ENCODE measurements at regions not wholly inside any gene's neighbourhood (a gene's known extent, or its start where the extent isn't known, plus 50 kb on each side); places are given as distances from the start of the nearest gene placed in this dataset.
"Not testable (repeated sequence)": the region's sequence is repeated elsewhere in the genome, so short reads cannot be mapped to it uniquely, and the experiment has no call there.

GRCh38 chr12:82593143-82593542 is 93.6 kb upstream of the TMTC2 start:
- 63 to 86% methylated on average over 1 to 2 of the region's 3 CpGs for whole genome bisulfite sequencing, 2 experiments (ENCODE audit: insufficient coverage in 2 of 2)
- no peaks in the 10 kb centered on the region for H3K36me3 ChIP-seq (ENCODE audit: control insufficient read depth, insufficient read depth, low read length)
- no peaks in the 10 kb centered on the region for H3K9me3 ChIP-seq (ENCODE audit: control insufficient read depth, low read length)
- H3K4me3 ChIP-seq (ENCODE audit: extremely low read depth, insufficient read depth, low read length, poor library complexity, severe bottlenecking): no peak overlapping the region
- no peaks in the 10 kb centered on the region for H3K4me1 ChIP-seq (ENCODE audit: control insufficient read depth, insufficient read depth, low read length, poor library complexity, severe bottlenecking)
- no peak overlapping the region for H3K27ac ChIP-seq (ENCODE audit: low read depth, low read length, severe bottlenecking)

GRCh38 chr12:82593901-82594396 is 92.8 kb upstream of the TMTC2 start:
- Histone ChIP-seq H3K36me3 (ENCODE audit: control insufficient read depth, insufficient read depth, low read length) (no peaks in the 10 kb centered on the region), H3K4me1 (ENCODE audit: control insufficient read depth, insufficient read depth, low read length, poor library complexity, severe bottlenecking) (no peaks in the 10 kb centered on the region), H3K4me3 (ENCODE audit: extremely low read depth, insufficient read depth, low read length, poor library complexity, severe bottlenecking) (no peak overlapping the region), H3K27ac (ENCODE audit: low read depth, low read length, severe bottlenecking) (no peak overlapping the region), H3K9me3 (ENCODE audit: control insufficient read depth, low read length) (no peaks in the 10 kb centered on the region)
- WGBS, 2 experiments (ENCODE audit: insufficient coverage in 2 of 2): 75 to 86% methylated on average over 1 of the region's 1 CpG

DNA sequence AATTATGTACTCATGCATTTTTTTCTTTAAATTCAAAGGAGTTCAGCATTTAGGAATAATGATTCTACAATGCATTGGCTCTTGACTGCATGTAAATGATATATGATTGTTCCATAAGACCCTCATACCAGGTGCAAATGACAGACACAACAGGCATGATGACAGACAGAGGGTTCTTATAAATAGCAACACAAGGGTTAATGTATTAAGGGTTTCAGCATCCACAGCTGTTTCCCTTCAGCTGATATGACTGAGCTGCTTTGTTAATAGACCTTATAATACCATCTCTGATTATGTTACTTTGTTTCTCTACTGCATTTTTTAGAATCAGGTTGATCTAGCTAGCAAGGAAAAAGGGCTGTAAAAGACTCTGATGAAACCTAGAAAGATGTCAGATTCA is 90.8 kb upstream of the TMTC2 start:
- no peaks in the 10 kb centered on the region for H3K36me3 ChIP-seq (ENCODE audit: control insufficient read depth, insufficient read depth, low read length)
- H3K9me3 ChIP-seq (ENCODE audit: control insufficient read depth, low read length): no peaks in the 10 kb centered on the region
- no peak overlapping the region for H3K4me3 ChIP-seq (ENCODE audit: extremely low read depth, insufficient read depth, low read length, poor library complexity, severe bottlenecking)
- H3K4me1 ChIP-seq (ENCODE audit: control insufficient read depth, insufficient read depth, low read length, poor library complexity, severe bottlenecking): no peaks in the 10 kb centered on the region
- no peak overlapping the region for H3K27ac ChIP-seq (ENCODE audit: low read depth, low read length, severe bottlenecking)

GRCh38 chr12:82596483-82596882 is 90.2 kb upstream of the TMTC2 start:
- Histone ChIP-seq H3K9me3 (ENCODE audit: control insufficient read depth, low read length) (no peaks in the 10 kb centered on the region), H3K4me1 (ENCODE audit: control insufficient read depth, insufficient read depth, low read length, poor library complexity, severe bottlenecking) (no peaks in the 10 kb centered on the region), H3K4me3 (ENCODE audit: extremely low read depth, insufficient read depth, low read length, poor library complexity, severe bottlenecking) (no peak overlapping the region), H3K27ac (ENCODE audit: low read depth, low read length, severe bottlenecking) (no peak overlapping the region), H3K36me3 (ENCODE audit: control insufficient read depth, insufficient read depth, low read length) (no peaks in the 10 kb centered on the region)
- WGBS, 2 experiments (ENCODE audit: insufficient coverage in 2 of 2): no CpG with 5 or more reads among the region's 1 CpG

- H3K27ac ChIP-seq (ENCODE audit: low read depth, low read length, severe bottlenecking): no peak overlapping the region
- no peaks in the 10 kb centered on the region for H3K36me3 ChIP-seq (ENCODE audit: control insufficient read depth, insufficient read depth, low read length)
- H3K4me1 ChIP-seq (ENCODE audit: control insufficient read depth, insufficient read depth, low read length, poor library complexity, severe bottlenecking): no peaks in the 10 kb centered on the region
- no peaks in the 10 kb centered on the region for H3K9me3 ChIP-seq (ENCODE audit: control insufficient read depth, low read length)
- H3K4me3 ChIP-seq (ENCODE audit: extremely low read depth, insufficient read depth, low read length, poor library complexity, severe bottlenecking): no peak overlapping the region
Measured at GRCh38 chr12:82600379-82600778, 86.3 kb upstream of the TMTC2 start.

DNA sequence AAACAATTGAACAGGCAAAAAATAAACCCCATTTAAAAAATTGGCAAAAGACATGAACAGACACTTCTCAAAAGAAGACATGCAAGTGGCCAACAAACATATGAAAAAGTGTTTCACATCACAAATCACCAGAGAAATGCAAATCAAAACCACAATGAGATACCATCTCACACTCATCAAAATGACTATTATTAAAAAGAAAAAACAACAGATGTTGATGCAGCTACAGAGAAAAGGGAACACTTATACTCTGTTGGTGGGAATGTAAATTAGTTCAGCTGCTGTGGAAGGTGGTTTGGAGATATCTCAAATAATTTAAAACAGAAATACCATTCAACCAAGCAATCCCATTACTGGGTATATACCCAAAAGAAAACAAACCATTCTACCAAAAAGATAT is 83.1 kb upstream of the TMTC2 start:
- H3K9me3 ChIP-seq (ENCODE audit: control insufficient read depth, low read length); H3K4me3 ChIP-seq (ENCODE audit: extremely low read depth, insufficient read depth, low read length, poor library complexity, severe bottlenecking); H3K36me3 ChIP-seq (ENCODE audit: control insufficient read depth, insufficient read depth, low read length); H3K4me1 ChIP-seq (ENCODE audit: control insufficient read depth, insufficient read depth, low read length, poor library complexity, severe bottlenecking); H3K27ac ChIP-seq (ENCODE audit: low read depth, low read length, severe bottlenecking): not testable (repeated sequence)

DNA sequence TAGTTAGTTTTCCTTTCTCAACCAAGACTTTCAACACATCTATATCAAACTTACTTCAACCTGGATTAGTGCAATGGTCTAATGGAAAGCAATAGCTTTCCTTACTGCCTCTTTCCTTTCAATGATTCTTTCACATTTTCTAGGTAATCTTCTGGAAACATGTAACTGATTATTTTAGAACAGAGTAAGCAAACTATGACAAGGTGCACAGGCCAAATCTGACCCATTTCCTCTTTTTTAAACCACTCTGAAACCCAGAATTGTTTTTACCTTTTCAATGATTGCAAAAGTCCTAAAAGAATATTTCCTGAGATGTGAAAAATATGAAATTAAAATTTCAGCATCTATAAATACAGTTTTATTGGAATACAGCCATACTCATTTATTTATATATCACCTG is 81.6 kb upstream of the TMTC2 start:
- Histone ChIP-seq H3K27ac (ENCODE audit: low read depth, low read length, severe bottlenecking) (no peak overlapping the region), H3K9me3 (ENCODE audit: control insufficient read depth, low read length) (no peaks in the 10 kb centered on the region), H3K4me1 (ENCODE audit: control insufficient read depth, insufficient read depth, low read length, poor library complexity, severe bottlenecking) (no peaks in the 10 kb centered on the region), H3K4me3 (ENCODE audit: extremely low read depth, insufficient read depth, low read length, poor library complexity, severe bottlenecking) (no peak overlapping the region), H3K36me3 (ENCODE audit: control insufficient read depth, insufficient read depth, low read length) (no peaks in the 10 kb centered on the region)

DNA sequence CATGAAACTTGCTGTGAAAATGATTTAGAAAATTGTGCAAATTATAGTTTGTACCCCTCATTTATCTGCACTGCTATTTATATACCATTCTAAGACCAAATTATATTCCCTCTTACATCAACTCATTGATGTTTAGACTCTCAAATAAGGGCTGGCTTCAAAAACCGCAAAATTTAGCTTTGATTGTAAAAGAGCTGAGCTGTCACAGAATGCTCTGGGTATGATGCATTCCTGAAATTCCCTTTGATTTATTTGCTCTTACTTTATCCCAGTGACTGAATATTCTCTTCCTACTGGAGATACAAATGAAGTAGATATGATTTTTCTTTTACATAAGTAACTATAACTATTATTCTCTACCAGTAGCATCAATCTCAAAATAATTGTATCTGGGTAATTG is 78.0 kb upstream of the TMTC2 start:
- Histone ChIP-seq H3K9me3 (ENCODE audit: control insufficient read depth, low read length) (no peaks in the 10 kb centered on the region), H3K27ac (ENCODE audit: low read depth, low read length, severe bottlenecking) (no peak overlapping the region), H3K36me3 (ENCODE audit: control insufficient read depth, insufficient read depth, low read length) (no peaks in the 10 kb centered on the region), H3K4me1 (ENCODE audit: control insufficient read depth, insufficient read depth, low read length, poor library complexity, severe bottlenecking) (no peaks in the 10 kb centered on the region), H3K4me3 (ENCODE audit: extremely low read depth, insufficient read depth, low read length, poor library complexity, severe bottlenecking) (no peak overlapping the region)
- 83% methylated on average over 1 of the region's 1 CpG; no CpG with 5 or more reads in 1 of the 2 experiments for WGBS, 2 experiments (ENCODE audit: insufficient coverage in 2 of 2)

DNA sequence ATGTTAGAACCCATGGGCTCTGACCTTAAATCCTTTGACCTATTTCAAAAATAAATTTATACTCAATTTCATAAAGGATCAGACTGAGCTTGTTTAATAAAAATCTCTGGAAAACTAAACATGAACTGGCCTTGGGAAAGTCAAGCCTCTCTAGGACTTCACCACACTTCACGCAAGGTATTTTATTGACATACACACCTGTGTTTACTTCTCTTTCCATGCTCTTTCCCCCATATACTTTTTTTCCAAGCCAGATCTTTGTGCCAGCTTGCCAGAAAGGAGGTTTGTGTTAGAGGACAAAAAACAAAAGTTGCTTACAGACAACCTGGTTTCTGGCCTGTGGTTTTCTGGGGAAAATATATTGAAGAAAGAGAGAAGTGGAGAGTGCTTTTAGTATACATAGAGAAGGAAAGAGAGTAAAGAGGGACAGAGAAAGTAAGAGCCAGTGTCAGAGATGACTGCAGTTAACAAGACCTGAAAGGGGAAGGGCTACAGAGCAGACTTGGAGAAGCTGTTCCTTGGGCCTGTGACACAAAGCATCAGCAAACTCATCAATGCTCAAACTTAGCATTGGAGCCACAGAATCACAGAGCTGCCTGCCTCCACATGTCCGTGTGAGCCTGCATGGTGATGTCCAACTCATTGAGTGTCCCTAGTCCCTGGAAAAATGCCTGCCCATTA is 77.3 kb upstream of the TMTC2 start:
- Histone ChIP-seq H3K4me3 (ENCODE audit: extremely low read depth, insufficient read depth, low read length, poor library complexity, severe bottlenecking) (no peak overlapping the region), H3K4me1 (ENCODE audit: control insufficient read depth, insufficient read depth, low read length, poor library complexity, severe bottlenecking) (no peaks in the 10 kb centered on the region), H3K36me3 (ENCODE audit: control insufficient read depth, insufficient read depth, low read length) (no peaks in the 10 kb centered on the region), H3K9me3 (ENCODE audit: control insufficient read depth, low read length) (no peaks in the 10 kb centered on the region), H3K27ac (ENCODE audit: low read depth, low read length, severe bottlenecking) (no peak overlapping the region)
- WGBS, 2 experiments (ENCODE audit: insufficient coverage in 2 of 2): 75 to 92% methylated on average over 2 of the region's 2 CpGs

GRCh38 chr12:82619644-82620043 is 67.1 kb upstream of the TMTC2 start:
- Histone ChIP-seq H3K36me3 (ENCODE audit: control insufficient read depth, insufficient read depth, low read length) (no peaks in the 10 kb centered on the region), H3K4me1 (ENCODE audit: control insufficient read depth, insufficient read depth, low read length, poor library complexity, severe bottlenecking) (no peaks in the 10 kb centered on the region), H3K27ac (ENCODE audit: low read depth, low read length, severe bottlenecking) (no peak overlapping the region), H3K9me3 (ENCODE audit: control insufficient read depth, low read length) (no peaks in the 10 kb centered on the region), H3K4me3 (ENCODE audit: extremely low read depth, insufficient read depth, low read length, poor library complexity, severe bottlenecking) (no peak overlapping the region)
- WGBS, 2 experiments (ENCODE audit: insufficient coverage in 2 of 2): 82 to 96% methylated on average over 2 of the region's 3 CpGs

DNA sequence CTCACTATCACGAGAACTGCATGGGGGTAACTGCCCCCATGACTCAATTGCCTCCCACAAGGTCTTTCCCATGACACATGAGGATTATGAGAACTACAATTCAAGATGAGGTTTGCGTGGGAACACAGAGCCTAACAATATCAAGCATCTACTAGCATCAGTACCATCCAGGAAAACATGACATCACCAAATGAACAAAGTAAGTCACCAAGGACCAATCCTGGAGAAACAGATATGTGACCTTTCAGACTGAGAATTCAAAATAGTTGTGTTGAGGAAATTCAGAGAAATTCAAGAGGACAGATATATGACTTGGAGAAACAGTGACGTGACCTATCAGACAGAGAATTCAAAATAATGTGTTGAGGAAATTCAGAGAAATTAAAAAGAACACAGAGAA is 65.8 kb upstream of the TMTC2 start:
- WGBS, 2 experiments (ENCODE audit: insufficient coverage in 2 of 2): 93 to 95% methylated on average over 2 of the region's 3 CpGs
- H3K36me3 ChIP-seq (ENCODE audit: control insufficient read depth, insufficient read depth, low read length): no peaks in the 10 kb centered on the region
- H3K4me1 ChIP-seq (ENCODE audit: control insufficient read depth, insufficient read depth, low read length, poor library complexity, severe bottlenecking): no peaks in the 10 kb centered on the region
- H3K9me3 ChIP-seq (ENCODE audit: control insufficient read depth, low read length): no peaks in the 10 kb centered on the region
- H3K27ac ChIP-seq (ENCODE audit: low read depth, low read length, severe bottlenecking): no peak overlapping the region
- no peak overlapping the region for H3K4me3 ChIP-seq (ENCODE audit: extremely low read depth, insufficient read depth, low read length, poor library complexity, severe bottlenecking)

All from mesodermal cell (in vitro differentiated cells).